CD4-positive, alpha-beta T cell (primary cell): ENCODE measurements at regions not wholly inside any gene's neighbourhood (a gene's known extent, or its start where the extent isn't known, plus 50 kb on each side); places are given as distances from the start of the nearest gene placed in this dataset.
"Not testable (repeated sequence)": the region's sequence is repeated elsewhere in the genome, so short reads cannot be mapped to it uniquely, and the experiment has no call there.

Experiments used
- ATAC-seq: fragments of 200-7000 bp; cut with Tn5 transposase; one replicate; pipeline ENCODE4 v1.10.0; 2022; ENCODE audit warnings: mild to moderate bottlenecking; ENCODE audit not compliant: poor library complexity
- CTCF ChIA-PET: fragments of 350-600 bp; sonication (Branson Sonifier 250); formaldehyde crosslinking; loops from one replicate; lab custom pipeline; 2021; ENCODE audit warnings: antibody characterized with exemption, inconsistent platforms; lab: Charles Lee
- POLR2A ChIA-PET: fragments of 350-600 bp; sonication (Branson Sonifier 250); formaldehyde crosslinking; loops from one replicate; lab custom pipeline; 2021; ENCODE audit warnings: antibody characterized with exemption, inconsistent platforms; lab: Charles Lee
- DNase-seq, 14 experiments: peaks; one replicate each; pipeline ENCODE4 v3.0.0-alpha.2; 2013 to 2020; ENCODE audit warnings: mixed read lengths in 2 of 14
- H3K27ac ChIP-seq, 2 donors: one replicate each; pipeline versions ENCODE4 v1.5.1 to v1.7.0; 2013; ENCODE audit warnings: low read length in 2 of 2, low read depth in 1 of 2, mild to moderate bottlenecking in 1 of 2
- H3K27me3 ChIP-seq, 2 experiments: 1 replicate in 1 of 2; 2 replicates in 1 of 2; pipeline versions ENCODE4 v1.6.1 to v1.7.0; 2013; ENCODE audit warnings: low read length in 2 of 2, control low read depth in 1 of 2, mild to moderate bottlenecking in 1 of 2, moderate library complexity in 1 of 2; ENCODE audit not compliant: insufficient read depth in 2 of 2, control insufficient read depth in 1 of 2
- H3K36me3 ChIP-seq: one replicate; pipeline ENCODE4 v1.6.1; 2013; ENCODE audit warnings: low read length, control low read depth; ENCODE audit not compliant: insufficient read depth
- H3K4me1 ChIP-seq: one replicate; pipeline ENCODE4 v1.6.1; 2013; ENCODE audit warnings: low read length, control low read depth; ENCODE audit not compliant: insufficient read depth
- H3K4me3 ChIP-seq: one replicate; pipeline ENCODE4 v1.5.1; 2013; ENCODE audit warnings: mild to moderate bottlenecking, low read length, moderate library complexity
- H3K9me3 ChIP-seq, 2 experiments: 1 replicate in 1 of 2; 2 replicates in 1 of 2; pipeline versions ENCODE4 v1.6.1 to v1.7.0; 2013; ENCODE audit warnings: low read length in 2 of 2, mild to moderate bottlenecking in 2 of 2, control low read depth in 1 of 2, moderate library complexity in 1 of 2; ENCODE audit not compliant: control insufficient read depth in 1 of 2, insufficient read depth in 1 of 2
- H3K27ac Mint-ChIP-seq: one replicate; pipeline ENCODE4 v1.8.0; 2020; ENCODE audit warnings: mixed read lengths
- H3K27me3 Mint-ChIP-seq: one replicate; pipeline ENCODE4 v1.8.0; 2021; ENCODE audit warnings: mixed read lengths
- H3K36me3 Mint-ChIP-seq: one replicate; pipeline ENCODE4 v1.8.0; 2021; ENCODE audit warnings: low read depth, mixed read lengths
- H3K4me1 Mint-ChIP-seq: one replicate; pipeline ENCODE4 v1.8.0; 2021; ENCODE audit warnings: low read depth, mixed read lengths
- H3K4me3 Mint-ChIP-seq: one replicate; pipeline ENCODE4 v1.8.0; 2020; ENCODE audit warnings: mild to moderate bottlenecking, mixed read lengths
- H3K9me3 Mint-ChIP-seq: one replicate; pipeline ENCODE4 v1.8.0; 2020; ENCODE audit warnings: mixed read lengths
- CTCF ChIP-seq: fragments of 200-600 bp; IDR thresholded peaks from one replicate; pipeline ENCODE4 v1.8.0; 2022; ENCODE audit warnings: antibody characterized with exemption, mild to moderate bottlenecking
- intact Hi-C, 2 experiments: fragments of 100-400 bp; cut with DNase I in 1 of 2; cut with micrococcal nuclease in 1 of 2; formaldehyde crosslinking; loops; one replicate each; pipeline versions ENCODE4 v1.15.1 to v1.9.0; 2023 to 2025; cut with DNase I, micrococcal nuclease

GRCh38 chr18:60013148-60013547 lies 113.4 kb downstream of the PMAIP1 start:
- H3K4me3 ChIP-seq, DNase-seq, H3K4me3 Mint-ChIP-seq, H3K36me3 Mint-ChIP-seq, H3K27ac ChIP-seq, ATAC-seq, H3K27me3 ChIP-seq, intact Hi-C loops, H3K27ac Mint-ChIP-seq, H3K27me3 Mint-ChIP-seq, POLR2A ChIA-PET, H3K36me3 ChIP-seq, H3K9me3 Mint-ChIP-seq, H3K4me1 ChIP-seq, CTCF ChIA-PET, H3K4me1 Mint-ChIP-seq: not testable (repeated sequence)
- peaks cover 0 to 12% of the 10 kb centered on the region in 2 experiments for H3K9me3 ChIP-seq

- no peaks in the 10 kb centered on the region for H3K36me3 ChIP-seq
- CTCF ChIA-PET, result no interaction called here
- Mint-ChIP-seq H3K9me3 (no peaks in the 10 kb centered on the region), H3K36me3 (no peaks in the 10 kb centered on the region), H3K27ac (no peak overlapping the region), H3K27me3 (peaks cover 15% of the 10 kb centered on the region), H3K4me1 (no peaks in the 10 kb centered on the region), H3K4me3 (no peak overlapping the region)
- peaks cover 0 to 12% of the 10 kb centered on the region in 2 experiments for H3K9me3 ChIP-seq
- ATAC-seq, result no peak
- POLR2A ChIA-PET, result no interaction called here
- no peak for TF ChIP-seq CTCF
- H3K27ac ChIP-seq, result no peak overlapping the region
- H3K27me3 ChIP-seq, result peaks cover 0 to 2% of the 10 kb centered on the region in 2 experiments
- DNase-seq, result no peak
- no peak overlapping the region for H3K4me3 ChIP-seq
- intact Hi-C loops, result no loop called here
- H3K4me1 ChIP-seq, result no peaks in the 10 kb centered on the region
Measured at GRCh38 chr18:60010984-60011383, 111.2 kb downstream of the PMAIP1 start.

GRCh38 chr18:60010513-60010912 lies 110.7 kb downstream of the PMAIP1 start:
- no peak overlapping the region for H3K27ac Mint-ChIP-seq
- no peaks in the 10 kb centered on the region for H3K36me3 Mint-ChIP-seq
- no peak overlapping the region for H3K27ac ChIP-seq
- POLR2A ChIA-PET, result no interaction called here
- no peak overlapping the region for H3K4me3 Mint-ChIP-seq
- no peaks in the 10 kb centered on the region for H3K9me3 Mint-ChIP-seq
- DNase-seq, result no peak
- peaks cover 0 to 2% of the 10 kb centered on the region in 2 experiments for H3K27me3 ChIP-seq
- H3K27me3 Mint-ChIP-seq, result peaks cover 19% of the 10 kb centered on the region
- H3K36me3 ChIP-seq, result no peaks in the 10 kb centered on the region
- intact Hi-C loops, result no loop called here
- no peak for ATAC-seq
- TF ChIP-seq CTCF, result no peak
- no peaks in the 10 kb centered on the region for H3K4me1 Mint-ChIP-seq
- peaks cover 0 to 12% of the 10 kb centered on the region in 2 experiments for H3K9me3 ChIP-seq
- no peaks in the 10 kb centered on the region for H3K4me1 ChIP-seq
- no peak overlapping the region for H3K4me3 ChIP-seq
- CTCF ChIA-PET, result no interaction called here

- Histone ChIP-seq H3K36me3 (no peaks in the 10 kb centered on the region), H3K27ac (no peak overlapping the region), H3K27me3 (peaks cover 0 to 2% of the 10 kb centered on the region in 2 experiments), H3K9me3 (peaks cover 0 to 20% of the 10 kb centered on the region in 2 experiments), H3K4me1 (no peaks in the 10 kb centered on the region), H3K4me3 (no peak overlapping the region)
- H3K27me3 Mint-ChIP-seq, result peaks cover 20% of the 10 kb centered on the region
- H3K36me3 Mint-ChIP-seq, result no peaks in the 10 kb centered on the region
- POLR2A ChIA-PET, result no interaction called here
- DNase-seq, result no peak
- no peaks in the 10 kb centered on the region for H3K9me3 Mint-ChIP-seq
- no peak for ATAC-seq
- CTCF ChIA-PET, result no interaction called here
- H3K4me1 Mint-ChIP-seq, result no peaks in the 10 kb centered on the region
- no peak for TF ChIP-seq CTCF
- no peak overlapping the region for H3K4me3 Mint-ChIP-seq
- intact Hi-C loops, result no loop called here
- H3K27ac Mint-ChIP-seq, result no peak overlapping the region
Measured at GRCh38 chr18:60007661-60008060, 107.9 kb downstream of the PMAIP1 start.
